ENCODE measurements at regions not wholly inside any gene's neighbourhood (a gene's known extent, or its start where the extent isn't known, plus 50 kb on each side); places are given as distances from the start of the nearest gene placed in this dataset.

DNA sequence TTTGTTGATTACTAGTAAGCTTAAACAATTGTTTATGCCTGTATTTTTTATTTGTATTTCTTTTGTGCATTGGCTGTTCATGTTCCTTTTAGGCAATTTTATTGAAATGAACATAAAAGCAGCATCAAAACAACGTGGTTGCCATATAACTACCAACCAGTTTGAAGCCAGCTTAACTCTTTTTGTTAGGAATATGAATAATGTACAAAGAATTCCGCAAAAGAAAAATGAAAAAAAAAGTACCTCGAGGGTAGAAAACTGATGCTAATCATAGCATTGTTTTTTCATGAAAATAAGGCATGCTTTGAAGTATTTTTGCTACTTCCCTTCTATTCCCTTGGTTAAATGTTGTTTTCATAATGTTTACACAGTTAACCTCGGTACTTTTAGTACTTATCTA is 1024.0 kb upstream of the SLIT2 start:
- TF ChIP-seq, protein P1, sequence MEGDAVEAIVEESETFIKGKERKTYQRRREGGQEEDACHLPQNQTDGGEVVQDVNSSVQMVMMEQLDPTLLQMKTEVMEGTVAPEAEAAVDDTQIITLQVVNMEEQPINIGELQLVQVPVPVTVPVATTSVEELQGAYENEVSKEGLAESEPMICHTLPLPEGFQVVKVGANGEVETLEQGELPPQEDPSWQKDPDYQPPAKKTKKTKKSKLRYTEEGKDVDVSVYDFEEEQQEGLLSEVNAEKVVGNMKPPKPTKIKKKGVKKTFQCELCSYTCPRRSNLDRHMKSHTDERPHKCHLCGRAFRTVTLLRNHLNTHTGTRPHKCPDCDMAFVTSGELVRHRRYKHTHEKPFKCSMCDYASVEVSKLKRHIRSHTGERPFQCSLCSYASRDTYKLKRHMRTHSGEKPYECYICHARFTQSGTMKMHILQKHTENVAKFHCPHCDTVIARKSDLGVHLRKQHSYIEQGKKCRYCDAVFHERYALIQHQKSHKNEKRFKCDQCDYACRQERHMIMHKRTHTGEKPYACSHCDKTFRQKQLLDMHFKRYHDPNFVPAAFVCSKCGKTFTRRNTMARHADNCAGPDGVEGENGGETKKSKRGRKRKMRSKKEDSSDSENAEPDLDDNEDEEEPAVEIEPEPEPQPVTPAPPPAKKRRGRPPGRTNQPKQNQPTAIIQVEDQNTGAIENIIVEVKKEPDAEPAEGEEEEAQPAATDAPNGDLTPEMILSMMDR (IDR thresholded peaks at IDR 0.05 in 8 of 11, conservative IDR thresholded peaks at IDR 0.05 in 3 of 11): no peak
- no peak for TF ChIP-seq POLR2AphosphoS5 (IDR thresholded peaks at IDR 0.05)
- no peak for TF ChIP-seq POLR2A (IDR thresholded peaks at IDR 0.05)
